GM19351 (cell line): ENCODE measurements at regions not wholly inside any gene's neighbourhood (a gene's known extent, or its start where the extent isn't known, plus 50 kb on each side); places are given as distances from the start of the nearest gene placed in this dataset.

Experiments
- ATAC-seq: cut with Tn5 transposase; IDR thresholded peaks from one replicate; pipeline ENCODE4 v1.9.1; 2021; ENCODE audit warnings: mild to moderate bottlenecking, moderate library complexity; ENCODE audit not compliant: unreplicated experiment

GRCh38 chr2:21253311-21254027, 129.7 kb downstream of the TDRD15 start:
- no peak for ATAC-seq

- no peak for ATAC-seq
These were observed 130.6 kb downstream of the TDRD15 start for GRCh38 chr2:21254170-21254965.

GRCh38 chr2:21256006-21256405, 132.2 kb downstream of the TDRD15 start:
- ATAC-seq, result no peak

GRCh38 chr2:21257621-21258020, 133.9 kb downstream of the TDRD15 start:
- no peak for ATAC-seq

GRCh38 chr2:21258082-21258481, 134.3 kb downstream of the TDRD15 start:
- ATAC-seq, result no peak

GRCh38 chr2:21260311-21260710, 136.5 kb downstream of the TDRD15 start:
- ATAC-seq, result no peak

GRCh38 chr2:21261591-21261990, 137.8 kb downstream of the TDRD15 start:
- ATAC-seq, result no peak

GRCh38 chr2:21262426-21262940, 138.7 kb downstream of the TDRD15 start:
- ATAC-seq, result no peak

GRCh38 chr2:21263622-21264021, 139.9 kb downstream of the TDRD15 start:
- ATAC-seq, result no peak

- no peak for ATAC-seq
These were observed 142.0 kb downstream of the TDRD15 start for GRCh38 chr2:21265752-21266151.

- no peak for ATAC-seq
These were observed 143.6 kb downstream of the TDRD15 start for GRCh38 chr2:21267232-21267835.

GRCh38 chr2:21268197-21268877, 144.6 kb downstream of the TDRD15 start:
- peak; percentile 38 for ATAC-seq

- ATAC-seq, result peak; percentile 76
These were observed 145.1 kb downstream of the TDRD15 start for GRCh38 chr2:21268878-21269224.

- ATAC-seq, result peak; percentile 16
These were observed 145.6 kb downstream of the TDRD15 start for GRCh38 chr2:21269382-21269781.

- no peak for ATAC-seq
These were observed 146.3 kb downstream of the TDRD15 start for GRCh38 chr2:21270083-21270491.

GRCh38 chr2:21270708-21271122, 146.9 kb downstream of the TDRD15 start:
- no peak for ATAC-seq

- ATAC-seq, result no peak
These were observed 152.4 kb downstream of the TDRD15 start for GRCh38 chr2:21276163-21276562.

GRCh38 chr2:21277068-21278056, 153.6 kb downstream of the TDRD15 start:
- ATAC-seq, result no peak

- ATAC-seq, result no peak
These were observed 155.8 kb downstream of the TDRD15 start for GRCh38 chr2:21279525-21279924.

GRCh38 chr2:21280793-21281192, 157.0 kb downstream of the TDRD15 start:
- ATAC-seq, result no peak
